HG02938 (cell line): ENCODE measurements at regions not wholly inside any gene's neighbourhood (a gene's known extent, or its start where the extent isn't known, plus 50 kb on each side); places are given as distances from the start of the nearest gene placed in this dataset.

ENCODE experiments used
- ATAC-seq: cut with Tn5 transposase; IDR thresholded peaks from one replicate; pipeline ENCODE4 v1.9.1; 2021; ENCODE audit warnings: mild to moderate bottlenecking, moderate library complexity; ENCODE audit not compliant: unreplicated experiment

GRCh38 chr2:55102056-55102812, 52.0 kb upstream of the RTN4 start:
- no peak for ATAC-seq

- no peak for ATAC-seq
These were observed 51.2 kb upstream of the RTN4 start for GRCh38 chr2:55101466-55101865.

GRCh38 chr2:55099878-55100820, 49.9 kb upstream of the RTN4 start:
- ATAC-seq, result no peak
